Suprapubic skin (tissue), 4 donors: ENCODE measurements at regions not wholly inside any gene's neighbourhood (a gene's known extent, or its start where the extent isn't known, plus 50 kb on each side); places are given as distances from the start of the nearest gene placed in this dataset.

Source experiments
- DNase-seq, 2 donors: peaks; one replicate each; pipeline ENCODE4 v3.0.0-alpha.2; 2019; ENCODE audit warnings: low spot score in 2 of 2
- H3K27ac ChIP-seq: fragments of 200-600 bp; sonication (generic); one replicate; pipeline ENCODE4 v1.5.1; 2019
- H3K27me3 ChIP-seq: fragments of 200-600 bp; sonication (generic); one replicate; pipeline ENCODE4 v1.5.1; 2019
- H3K36me3 ChIP-seq: fragments of 200-600 bp; sonication (generic); one replicate; pipeline ENCODE4 v1.5.1; 2019
- H3K4me1 ChIP-seq: fragments of 200-600 bp; sonication (generic); one replicate; pipeline ENCODE4 v1.5.1; 2019
- H3K4me3 ChIP-seq: fragments of 200-600 bp; sonication (generic); one replicate; pipeline ENCODE4 v1.5.1; 2019; ENCODE audit warnings: mild to moderate bottlenecking
- H3K9me3 ChIP-seq: fragments of 200-600 bp; sonication (generic); one replicate; pipeline ENCODE4 v1.5.1; 2019
- CTCF ChIP-seq, 2 donors: fragments of 200-600 bp in 1 of 2; fragments of 450-650 bp in 1 of 2; sonication (generic) in 1 of 2; IDR thresholded peaks; one replicate each; pipeline ENCODE4 v1.5.1; 2016 to 2019; ENCODE audit warnings: antibody characterized with exemption in 2 of 2, mild to moderate bottlenecking in 1 of 2, moderate library complexity in 1 of 2
- EP300 ChIP-seq: sonication (generic); formaldehyde crosslinking; IDR thresholded peaks from one replicate; pipeline ENCODE4 v1.6.1; 2017; ENCODE audit warnings: antibody characterized with exemption
- POLR2A ChIP-seq, 2 donors: fragments of 450-650 bp; IDR thresholded peaks; one replicate each; pipeline ENCODE4 v1.6.1; 2017; ENCODE audit warnings: antibody characterized with exemption in 2 of 2, mild to moderate bottlenecking in 2 of 2, moderate library complexity in 2 of 2
- POLR2AphosphoS5 ChIP-seq, 3 donors: sonication (generic); formaldehyde crosslinking; IDR thresholded peaks; one replicate each; pipeline ENCODE4 v1.6.1; 2017; ENCODE audit warnings: antibody characterized with exemption in 3 of 3
- WGBS: methylation state at CpG from one replicate; pipeline ENCODE4 v1.1.5; 2018; 5-methylcytosine and 5-hydroxymethylcytosine counted together

GRCh38 chr6:37119387-37119886 lies 50.5 kb upstream of the PIM1 start:
- Histone ChIP-seq H3K27me3 (no peaks in the 10 kb centered on the region), H3K27ac (no peak overlapping the region), H3K36me3 (no peaks in the 10 kb centered on the region), H3K4me1 (no peaks in the 10 kb centered on the region), H3K4me3 (no peak overlapping the region), H3K9me3 (no peaks in the 10 kb centered on the region)
- no peak for DNase-seq
- 93% methylated on average over 5 of the region's 5 CpGs for WGBS
- TF ChIP-seq POLR2A (IDR thresholded peaks at IDR 0.05) (no peak), CTCF (IDR thresholded peaks at IDR 0.05) (no peak), EP300 (no peak), POLR2AphosphoS5 (IDR thresholded peaks at IDR 0.05) (no peak)
